ENCODE measurements at regions not wholly inside any gene's neighbourhood (a gene's known extent, or its start where the extent isn't known, plus 50 kb on each side); places are given as distances from the start of the nearest gene placed in this dataset.

- no peak for DNase-seq
- Mint-ChIP-seq H3K27me3 (ENCODE audit: low read depth, poor library complexity) (peaks cover 15% of the 10 kb centered on the region), H3K4me1 (no peaks in the 10 kb centered on the region), H3K4me3 (no peak overlapping the region), H3K36me3 (ENCODE audit: low read depth) (no peaks in the 10 kb centered on the region), H3K9me3 (peaks cover 3% of the 10 kb centered on the region), H3K27ac (no peak overlapping the region)
- TF ChIP-seq, protein P1, sequence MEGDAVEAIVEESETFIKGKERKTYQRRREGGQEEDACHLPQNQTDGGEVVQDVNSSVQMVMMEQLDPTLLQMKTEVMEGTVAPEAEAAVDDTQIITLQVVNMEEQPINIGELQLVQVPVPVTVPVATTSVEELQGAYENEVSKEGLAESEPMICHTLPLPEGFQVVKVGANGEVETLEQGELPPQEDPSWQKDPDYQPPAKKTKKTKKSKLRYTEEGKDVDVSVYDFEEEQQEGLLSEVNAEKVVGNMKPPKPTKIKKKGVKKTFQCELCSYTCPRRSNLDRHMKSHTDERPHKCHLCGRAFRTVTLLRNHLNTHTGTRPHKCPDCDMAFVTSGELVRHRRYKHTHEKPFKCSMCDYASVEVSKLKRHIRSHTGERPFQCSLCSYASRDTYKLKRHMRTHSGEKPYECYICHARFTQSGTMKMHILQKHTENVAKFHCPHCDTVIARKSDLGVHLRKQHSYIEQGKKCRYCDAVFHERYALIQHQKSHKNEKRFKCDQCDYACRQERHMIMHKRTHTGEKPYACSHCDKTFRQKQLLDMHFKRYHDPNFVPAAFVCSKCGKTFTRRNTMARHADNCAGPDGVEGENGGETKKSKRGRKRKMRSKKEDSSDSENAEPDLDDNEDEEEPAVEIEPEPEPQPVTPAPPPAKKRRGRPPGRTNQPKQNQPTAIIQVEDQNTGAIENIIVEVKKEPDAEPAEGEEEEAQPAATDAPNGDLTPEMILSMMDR (IDR thresholded peaks at IDR 0.05): no peak
Measured at GRCh38 chr3:72470904-72471417, 377.3 kb downstream of the SHQ1 start.

- Mint-ChIP-seq H3K9me3 (peaks cover 3% of the 10 kb centered on the region), H3K4me1 (peaks cover 17% of the 10 kb centered on the region), H3K36me3 (ENCODE audit: low read depth) (no peaks in the 10 kb centered on the region), H3K27me3 (ENCODE audit: low read depth, poor library complexity) (peaks cover 38% of the 10 kb centered on the region), H3K4me3 (no peak overlapping the region), H3K27ac (no peak overlapping the region)
- TF ChIP-seq, protein P1 (IDR thresholded peaks at IDR 0.05): no peak
- DNase-seq: no peak
Measured at GRCh38 chr3:72465853-72466252, 382.4 kb downstream of the SHQ1 start.

GRCh38 chr3:72463083-72463482, 385.2 kb downstream of the SHQ1 start:
- Mint-ChIP-seq H3K36me3 (ENCODE audit: low read depth) (no peaks in the 10 kb centered on the region), H3K4me1 (peaks cover 35% of the 10 kb centered on the region), H3K4me3 (no peak overlapping the region), H3K27ac (no peak overlapping the region), H3K27me3 (ENCODE audit: low read depth, poor library complexity) (peaks cover 55% of the 10 kb centered on the region), H3K9me3 (no peaks in the 10 kb centered on the region)
- DNase-seq: no peak
- TF ChIP-seq, protein P1 (IDR thresholded peaks at IDR 0.05): no peak

DNA sequence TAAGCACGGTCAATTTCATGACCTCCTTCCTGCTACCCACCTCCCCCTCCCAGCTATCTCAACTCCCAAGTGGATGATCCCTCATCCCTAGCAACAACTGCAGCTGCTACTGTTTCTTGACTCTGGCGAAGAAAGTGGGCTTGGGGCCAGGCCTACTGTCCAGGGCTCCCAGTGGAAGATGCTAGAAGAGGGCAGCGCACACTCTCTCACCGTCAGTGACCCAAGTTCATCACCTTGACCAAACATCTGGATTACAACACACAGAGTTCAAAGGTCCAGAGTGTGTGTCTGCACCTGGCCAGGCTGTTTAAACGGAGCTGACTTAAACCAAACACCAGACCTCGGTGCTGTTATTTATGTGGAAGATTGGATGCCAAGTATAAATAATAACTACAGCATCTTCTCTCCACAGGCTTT, 385.6 kb downstream of the SHQ1 start:
- Mint-ChIP-seq H3K36me3 (ENCODE audit: low read depth) (no peaks in the 10 kb centered on the region), H3K4me3 (no peak overlapping the region), H3K4me1 (peaks cover 35% of the 10 kb centered on the region), H3K9me3 (no peaks in the 10 kb centered on the region), H3K27ac (no peak overlapping the region), H3K27me3 (ENCODE audit: low read depth, poor library complexity) (peaks cover 56% of the 10 kb centered on the region)
- TF ChIP-seq, protein P1 (IDR thresholded peaks at IDR 0.05): no peak
- no peak for DNase-seq

- DNase-seq: no peak
- H3K4me1 Mint-ChIP-seq: peaks cover 35% of the 10 kb centered on the region
- H3K4me3 Mint-ChIP-seq: no peak overlapping the region
- peaks cover 55% of the 10 kb centered on the region for H3K27me3 Mint-ChIP-seq (ENCODE audit: low read depth, poor library complexity)
- no peak overlapping the region for H3K27ac Mint-ChIP-seq
- H3K36me3 Mint-ChIP-seq (ENCODE audit: low read depth): no peaks in the 10 kb centered on the region
- H3K9me3 Mint-ChIP-seq: no peaks in the 10 kb centered on the region
- TF ChIP-seq, protein P1 (IDR thresholded peaks at IDR 0.05): no peak
Measured at GRCh38 chr3:72461787-72462186, 386.5 kb downstream of the SHQ1 start.
